Endothelial cell of umbilical vein (primary cell): ENCODE measurements at regions not wholly inside any gene's neighbourhood (a gene's known extent, or its start where the extent isn't known, plus 50 kb on each side); places are given as distances from the start of the nearest gene placed in this dataset.

Source experiments
- BruUV-seq: library from RNA; stranded (reverse); fragments of 400-500 nt; replicated peaks from 2 replicates; lab custom pipeline; 2021; lab: Mats Ljungman, UMichigan
- CTCF ChIA-PET: fragments of 300-600, 350-600 bp; sonication (Branson Sonifier 250); formaldehyde crosslinking; loops from one replicate; lab custom pipeline; 2021; ENCODE audit warnings: antibody characterized with exemption, inconsistent platforms; lab: Charles Lee
- POLR2A ChIA-PET: fragments of 300-600, 350-600 bp; sonication (Branson Sonifier 250); formaldehyde crosslinking; loops from one replicate; lab custom pipeline; 2021; ENCODE audit warnings: antibody characterized with exemption, inconsistent platforms; lab: Charles Lee
- DNase-seq: peaks from one replicate; pipeline ENCODE4 v3.0.0-alpha.2; 2011; ENCODE audit warnings: low read depth, low spot score
- FAIRE-seq: peaks from 2 replicates; lab custom pipeline; 2011; peaks lifted over from hg19 to GRCh38; lab: Jason Lieb, UNC
- H2AFZ ChIP-seq: 2 replicates; pipeline ENCODE4 v1.6.0; 2012; ENCODE audit warnings: low read depth, low read length, control low read depth, inconsistent platforms
- H3K27ac ChIP-seq: 2 replicates; pipeline ENCODE4 v1.5.1; 2011; ENCODE audit warnings: low read depth, mild to moderate bottlenecking, control low read depth, low read length, moderate library complexity; ENCODE audit not compliant: insufficient read depth
- H3K27me3 ChIP-seq, 2 experiments: 2 replicates each; pipeline versions ENCODE4 v1.6.0 to v1.6.1; 2011; ENCODE audit warnings: low read length in 2 of 2, mixed read lengths in 1 of 2; ENCODE audit not compliant: control insufficient read depth in 2 of 2, insufficient read depth in 2 of 2
- H3K36me3 ChIP-seq, 2 experiments: 2 replicates in 1 of 2; 3 replicates in 1 of 2; pipeline ENCODE4 v1.5.1; 2011; ENCODE audit warnings: low read length in 2 of 2, mild to moderate bottlenecking in 1 of 2, moderate library complexity in 1 of 2; ENCODE audit not compliant: control insufficient read depth in 2 of 2, insufficient read depth in 2 of 2; ENCODE audit errors: extremely low read depth in 1 of 2
- H3K4me1 ChIP-seq: 3 replicates; pipeline ENCODE4 v1.5.1; 2011; ENCODE audit warnings: mild to moderate bottlenecking, low read length; ENCODE audit not compliant: control insufficient read depth, insufficient read depth; ENCODE audit errors: extremely low read depth
- H3K4me2 ChIP-seq: 2 replicates; pipeline ENCODE4 v1.6.1; 2011; ENCODE audit warnings: low read length, control low read depth, mixed read lengths; ENCODE audit not compliant: insufficient read depth
- H3K4me3 ChIP-seq, 3 experiments: fragments of 200-600 bp in 1 of 3; sonication (generic), shearing (Covaris generic) in 1 of 3; replicated peaks in 1 of 3; 2 replicates each; pipeline ENCODE4 v1.5.1; 2011 to 2016; ENCODE audit warnings: control low read depth in 3 of 3, low read length in 3 of 3, mild to moderate bottlenecking in 2 of 3, inconsistent platforms in 1 of 3, low read depth in 1 of 3, moderate library complexity in 1 of 3; ENCODE audit not compliant: insufficient read depth in 1 of 3
- H3K79me2 ChIP-seq: 2 replicates; pipeline ENCODE4 v1.6.0; 2012; ENCODE audit warnings: low read length, inconsistent platforms; ENCODE audit not compliant: control insufficient read depth, insufficient read depth
- H3K9ac ChIP-seq: replicated peaks from 2 replicates; pipeline ENCODE3; 2011; ENCODE audit warnings: low read length, control low read depth; ENCODE audit not compliant: insufficient read depth; ENCODE audit errors: extremely low read depth
- H3K9me1 ChIP-seq: replicated peaks from 3 replicates; pipeline ENCODE4 v1.6.0; 2011; ENCODE audit warnings: mild to moderate bottlenecking, low read length; ENCODE audit not compliant: control insufficient read depth, insufficient read depth; ENCODE audit errors: extremely low read depth
- H3K9me3 ChIP-seq: replicated peaks from 2 replicates; pipeline ENCODE4 v1.5.1; 2012; ENCODE audit warnings: low read length, inconsistent platforms; ENCODE audit not compliant: control insufficient read depth, insufficient read depth
- H4K20me1 ChIP-seq: replicated peaks from 2 replicates; pipeline ENCODE3; 2011; ENCODE audit warnings: mild to moderate bottlenecking, low read length; ENCODE audit not compliant: control insufficient read depth, insufficient read depth; ENCODE audit errors: extremely low read depth
- EZH2 ChIP-seq: IDR thresholded peaks from 2 replicates; pipeline ENCODE4 v1.6.1; 2012; ENCODE audit warnings: borderline replicate concordance, low read depth, mild to moderate bottlenecking, moderate library complexity, low read length, inconsistent platforms; ENCODE audit not compliant: severe bottlenecking
- FOS ChIP-seq: IDR thresholded peaks from 2 replicates; pipeline ENCODE4 v1.6.1; 2011; ENCODE audit warnings: mild to moderate bottlenecking, low read length, moderate library complexity, borderline replicate concordance; ENCODE audit not compliant: insufficient read depth
- GATA2 ChIP-seq: IDR thresholded peaks from 2 replicates; pipeline ENCODE4 v1.7.0; 2011; ENCODE audit warnings: low read depth, mild to moderate bottlenecking, moderate library complexity, mixed read lengths, low read length; ENCODE audit not compliant: insufficient read length, insufficient read depth
- JUN ChIP-seq: IDR thresholded peaks from 2 replicates; pipeline ENCODE4 v1.6.1; 2011; ENCODE audit warnings: borderline replicate concordance, low read depth; ENCODE audit not compliant: insufficient read length, insufficient read depth
- MYC ChIP-seq: IDR thresholded peaks from one replicate; pipeline ENCODE4 v1.6.1; 2011; ENCODE audit warnings: mild to moderate bottlenecking, low read depth, low read length
- POLR2A ChIP-seq: IDR thresholded peaks from 2 replicates; pipeline ENCODE4 v1.6.1; 2012; ENCODE audit warnings: low read depth, mild to moderate bottlenecking, control low read depth, low read length
- POLR2AphosphoS5 ChIP-seq: IDR thresholded peaks from 2 replicates; pipeline ENCODE4 v1.6.1; 2012; ENCODE audit warnings: low read depth, mild to moderate bottlenecking, control low read depth, low read length, moderate library complexity; ENCODE audit not compliant: insufficient read depth
- dilution Hi-C: fragments of 300-500 bp; cut with MboI; formaldehyde crosslinking; loops from one replicate; pipeline ENCODE4 v1.15.0; 2019; ENCODE audit warnings: low sequenced_read_pairs; ENCODE audit not compliant: extremely low pct_ligation_motif_present
- intact Hi-C: fragments of 100-400 bp; cut with micrococcal nuclease; formaldehyde crosslinking; loops from one replicate; pipeline ENCODE4 v1.10.0; 2022
- TF ChIP-seq, protein P1 (sequence below): IDR thresholded peaks from 2 replicates; pipeline ENCODE4 v1.6.1; 2011; ENCODE audit not compliant: insufficient read depth, insufficient read length
- TF ChIP-seq, protein P2 (sequence below), 2 donors: IDR thresholded peaks; 1 replicate in 1 of 2; 2 replicates in 1 of 2; pipeline ENCODE4 v1.5.1; 2011; ENCODE audit warnings: low read length in 2 of 2, mild to moderate bottlenecking in 2 of 2, moderate library complexity in 2 of 2, control low read depth in 1 of 2, inconsistent platforms in 1 of 2, low read depth in 1 of 2; ENCODE audit not compliant: insufficient read depth in 1 of 2; ENCODE audit errors: extremely low read depth in 1 of 2

DNA sequence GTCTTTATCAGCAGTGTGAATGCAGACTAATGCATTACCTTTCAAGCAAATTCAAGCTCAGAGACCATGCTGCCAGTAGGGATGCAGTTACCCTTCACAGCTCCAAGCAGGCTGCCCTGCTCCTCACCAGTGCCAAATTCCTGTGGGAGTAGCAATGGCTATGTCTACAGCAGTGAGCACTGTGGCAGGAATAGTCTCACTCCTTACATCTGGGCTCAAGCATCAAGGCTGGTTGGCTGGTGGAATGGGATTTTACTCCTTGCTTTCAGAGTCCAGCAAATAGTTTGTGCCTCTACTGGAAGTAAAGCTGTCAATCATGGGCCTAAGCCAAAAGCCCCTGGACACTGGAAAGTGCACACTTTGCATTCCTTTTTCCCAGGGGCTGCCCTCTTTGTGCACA lies 1030.8 kb downstream of the SH3BGRL start:
- POLR2A ChIA-PET: no interaction called here
- no peak overlapping the region for H3K9ac ChIP-seq
- no peak overlapping the region for H3K27ac ChIP-seq
- H3K4me2 ChIP-seq: no peak overlapping the region
- H4K20me1 ChIP-seq: no peaks in the 10 kb centered on the region
- intact Hi-C loops: no loop called here
- no peaks in the 10 kb centered on the region for H3K9me1 ChIP-seq
- H3K4me3 ChIP-seq: no peak overlapping the region
- H2AFZ ChIP-seq: no peak overlapping the region
- H3K9me3 ChIP-seq: no peaks in the 10 kb centered on the region
- no peaks in the 10 kb centered on the region for H3K79me2 ChIP-seq
- no peak for FAIRE-seq
- H3K36me3 ChIP-seq: no peaks in the 10 kb centered on the region
- H3K27me3 ChIP-seq: no peaks in the 10 kb centered on the region
- TF ChIP-seq, protein P1, sequence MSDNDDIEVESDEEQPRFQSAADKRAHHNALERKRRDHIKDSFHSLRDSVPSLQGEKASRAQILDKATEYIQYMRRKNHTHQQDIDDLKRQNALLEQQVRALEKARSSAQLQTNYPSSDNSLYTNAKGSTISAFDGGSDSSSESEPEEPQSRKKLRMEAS: no peak
- TF ChIP-seq JUN: no peak
- TF ChIP-seq MYC: no peak
- BruUV-seq: no TSS peak
- H3K4me1 ChIP-seq: no peaks in the 10 kb centered on the region
- CTCF ChIA-PET: no interaction called here
- no peak for DNase-seq
- dilution Hi-C loops: no loop called here

DNA sequence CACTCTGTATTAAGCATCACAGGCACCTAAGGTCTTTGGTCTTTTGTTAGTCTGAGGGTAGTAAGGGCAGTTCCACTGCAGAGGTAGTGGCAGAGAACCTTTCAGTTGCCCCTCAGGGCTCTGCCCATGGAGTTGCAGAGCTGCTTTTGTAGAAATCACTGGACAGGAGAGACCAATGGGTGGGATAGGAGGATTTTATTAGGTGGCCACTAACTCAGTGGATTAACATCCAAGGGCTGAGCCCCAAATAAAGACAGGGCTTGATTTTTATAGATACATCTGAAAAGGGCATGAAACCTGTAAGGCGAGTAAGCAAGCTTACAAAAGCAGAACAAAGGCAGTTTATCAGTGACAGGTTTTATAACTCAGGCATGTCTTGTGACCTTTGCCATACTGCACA lies 1035.4 kb downstream of the SH3BGRL start:
- no peak overlapping the region for H2AFZ ChIP-seq
- intact Hi-C loops (no loop called here), dilution Hi-C loops (no loop called here)
- no peak overlapping the region for H3K4me2 ChIP-seq
- DNase-seq (no peak), FAIRE-seq (no peak)
- no peak overlapping the region for H3K27ac ChIP-seq
- H3K36me3 ChIP-seq: no peaks in the 10 kb centered on the region
- no peak overlapping the region for H3K4me3 ChIP-seq
- H3K27me3 ChIP-seq: no peaks in the 10 kb centered on the region
- no peaks in the 10 kb centered on the region for H3K4me1 ChIP-seq
- H3K9ac ChIP-seq: no peak overlapping the region
- CTCF ChIA-PET: no interaction called here
- H3K9me3 ChIP-seq: no peaks in the 10 kb centered on the region
- H4K20me1 ChIP-seq: no peaks in the 10 kb centered on the region
- no peak for TF ChIP-seq FOS
- TF ChIP-seq, protein P2, sequence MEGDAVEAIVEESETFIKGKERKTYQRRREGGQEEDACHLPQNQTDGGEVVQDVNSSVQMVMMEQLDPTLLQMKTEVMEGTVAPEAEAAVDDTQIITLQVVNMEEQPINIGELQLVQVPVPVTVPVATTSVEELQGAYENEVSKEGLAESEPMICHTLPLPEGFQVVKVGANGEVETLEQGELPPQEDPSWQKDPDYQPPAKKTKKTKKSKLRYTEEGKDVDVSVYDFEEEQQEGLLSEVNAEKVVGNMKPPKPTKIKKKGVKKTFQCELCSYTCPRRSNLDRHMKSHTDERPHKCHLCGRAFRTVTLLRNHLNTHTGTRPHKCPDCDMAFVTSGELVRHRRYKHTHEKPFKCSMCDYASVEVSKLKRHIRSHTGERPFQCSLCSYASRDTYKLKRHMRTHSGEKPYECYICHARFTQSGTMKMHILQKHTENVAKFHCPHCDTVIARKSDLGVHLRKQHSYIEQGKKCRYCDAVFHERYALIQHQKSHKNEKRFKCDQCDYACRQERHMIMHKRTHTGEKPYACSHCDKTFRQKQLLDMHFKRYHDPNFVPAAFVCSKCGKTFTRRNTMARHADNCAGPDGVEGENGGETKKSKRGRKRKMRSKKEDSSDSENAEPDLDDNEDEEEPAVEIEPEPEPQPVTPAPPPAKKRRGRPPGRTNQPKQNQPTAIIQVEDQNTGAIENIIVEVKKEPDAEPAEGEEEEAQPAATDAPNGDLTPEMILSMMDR (IDR thresholded peaks at IDR 0.05; ENCODE audit: extremely low read depth in 1 of 2, insufficient read depth in 1 of 2, low read depth in 1 of 2, low read length in 2 of 2): no peak
- no peak for TF ChIP-seq POLR2AphosphoS5
- TF ChIP-seq JUN: no peak
- TF ChIP-seq GATA2: no peak
- TF ChIP-seq, protein P1: no peak
- TF ChIP-seq MYC: no peak
- TF ChIP-seq POLR2A: no peak
- TF ChIP-seq EZH2: no peak
- BruUV-seq: no TSS peak
- POLR2A ChIA-PET: no interaction called here
- H3K9me1 ChIP-seq: no peaks in the 10 kb centered on the region
- no peaks in the 10 kb centered on the region for H3K79me2 ChIP-seq
